Transverse colon (tissue), 4 donors: ENCODE measurements at regions not wholly inside any gene's neighbourhood (a gene's known extent, or its start where the extent isn't known, plus 50 kb on each side); places are given as distances from the start of the nearest gene placed in this dataset.

Experiments used
- EP300 ChIP-seq: sonication (generic); formaldehyde crosslinking; IDR thresholded peaks from one replicate; pipeline ENCODE4 v1.6.1; 2017; ENCODE audit warnings: antibody characterized with exemption, low read depth
- POLR2A ChIP-seq: fragments of 450-650 bp; IDR thresholded peaks from one replicate; pipeline ENCODE4 v1.6.1; 2016; ENCODE audit warnings: antibody characterized with exemption, mild to moderate bottlenecking, moderate library complexity
- POLR2AphosphoS5 ChIP-seq, 3 donors: sonication (generic); formaldehyde crosslinking; IDR thresholded peaks; one replicate each; pipeline ENCODE4 v1.6.1; 2016; ENCODE audit warnings: antibody characterized with exemption in 3 of 3
- TF ChIP-seq, protein P1 (sequence below), 5 experiments: fragments of 200-600 bp in 3 of 5; fragments of 450-650 bp in 2 of 5; sonication (generic) in 3 of 5; IDR thresholded peaks; 1 replicate in 2 of 5; 2 replicates in 3 of 5; pipeline ENCODE4 v1.5.1; 2016 to 2017; ENCODE audit warnings: antibody characterized with exemption in 5 of 5, inconsistent platforms in 3 of 5, mild to moderate bottlenecking in 2 of 5, moderate library complexity in 1 of 5

GRCh38 chr15:88385078-88385700 is 82.0 kb downstream of the MRPL46 start:
- TF ChIP-seq, protein P1, sequence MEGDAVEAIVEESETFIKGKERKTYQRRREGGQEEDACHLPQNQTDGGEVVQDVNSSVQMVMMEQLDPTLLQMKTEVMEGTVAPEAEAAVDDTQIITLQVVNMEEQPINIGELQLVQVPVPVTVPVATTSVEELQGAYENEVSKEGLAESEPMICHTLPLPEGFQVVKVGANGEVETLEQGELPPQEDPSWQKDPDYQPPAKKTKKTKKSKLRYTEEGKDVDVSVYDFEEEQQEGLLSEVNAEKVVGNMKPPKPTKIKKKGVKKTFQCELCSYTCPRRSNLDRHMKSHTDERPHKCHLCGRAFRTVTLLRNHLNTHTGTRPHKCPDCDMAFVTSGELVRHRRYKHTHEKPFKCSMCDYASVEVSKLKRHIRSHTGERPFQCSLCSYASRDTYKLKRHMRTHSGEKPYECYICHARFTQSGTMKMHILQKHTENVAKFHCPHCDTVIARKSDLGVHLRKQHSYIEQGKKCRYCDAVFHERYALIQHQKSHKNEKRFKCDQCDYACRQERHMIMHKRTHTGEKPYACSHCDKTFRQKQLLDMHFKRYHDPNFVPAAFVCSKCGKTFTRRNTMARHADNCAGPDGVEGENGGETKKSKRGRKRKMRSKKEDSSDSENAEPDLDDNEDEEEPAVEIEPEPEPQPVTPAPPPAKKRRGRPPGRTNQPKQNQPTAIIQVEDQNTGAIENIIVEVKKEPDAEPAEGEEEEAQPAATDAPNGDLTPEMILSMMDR (IDR thresholded peaks at IDR 0.05) = no peak
- no peak for TF ChIP-seq POLR2AphosphoS5 (IDR thresholded peaks at IDR 0.05)
- TF ChIP-seq POLR2A = no peak
- no peak for TF ChIP-seq EP300
